ENCODE measurements at regions not wholly inside any gene's neighbourhood (a gene's known extent, or its start where the extent isn't known, plus 50 kb on each side); places are given as distances from the start of the nearest gene placed in this dataset.
"Not testable (repeated sequence)": the region's sequence is repeated elsewhere in the genome, so short reads cannot be mapped to it uniquely, and the experiment has no call there.

GRCh38 chr7:80292634-80293033, 158.0 kb downstream of the GNAI1 start:
- DNase-seq (ENCODE audit: low spot score): not testable (repeated sequence)

GRCh38 chr7:80288175-80289122, 153.8 kb downstream of the GNAI1 start:
- no peak for DNase-seq (ENCODE audit: low spot score)

- DNase-seq (ENCODE audit: low spot score): no peak
These were observed 153.0 kb downstream of the GNAI1 start for GRCh38 chr7:80287400-80288174.

- no peak for DNase-seq (ENCODE audit: low spot score)
These were observed 152.0 kb downstream of the GNAI1 start for GRCh38 chr7:80286611-80287010.

GRCh38 chr7:80284855-80285254, 150.2 kb downstream of the GNAI1 start:
- DNase-seq (ENCODE audit: low spot score): peak; percentile 29

- no peak for DNase-seq (ENCODE audit: low spot score)
These were observed 145.1 kb downstream of the GNAI1 start for GRCh38 chr7:80279760-80280159.

- DNase-seq (ENCODE audit: low spot score): no peak
These were observed 144.1 kb downstream of the GNAI1 start for GRCh38 chr7:80278737-80279136.

- DNase-seq (ENCODE audit: low spot score): peak; percentile 6
These were observed 143.1 kb downstream of the GNAI1 start for GRCh38 chr7:80277434-80278427.
